Hepatocyte (in vitro differentiated cells): ENCODE measurements at regions not wholly inside any gene's neighbourhood (a gene's known extent, or its start where the extent isn't known, plus 50 kb on each side); places are given as distances from the start of the nearest gene placed in this dataset.

Source experiments
- CTCF ChIP-seq: fragments of 200-600 bp; sonication (generic); IDR thresholded peaks from 2 replicates; pipeline ENCODE4 v1.5.1; 2016; ENCODE audit warnings: antibody characterized with exemption, mild to moderate bottlenecking; ENCODE audit not compliant: poor library complexity
- EZH2 ChIP-seq: fragments of 200-600 bp; sonication (generic); IDR thresholded peaks from 2 replicates; pipeline ENCODE4 v1.6.1; 2016; ENCODE audit warnings: antibody characterized with exemption, mild to moderate bottlenecking, borderline replicate concordance

- no peak for TF ChIP-seq CTCF
- no peak for TF ChIP-seq EZH2
Measured at GRCh38 chr4:12122316-12122715, 693.6 kb upstream of the HS3ST1 start.
